HG03280 (cell line): ENCODE measurements at regions not wholly inside any gene's neighbourhood (a gene's known extent, or its start where the extent isn't known, plus 50 kb on each side); places are given as distances from the start of the nearest gene placed in this dataset.

Experiments
- ATAC-seq: cut with Tn5 transposase; IDR thresholded peaks from one replicate; pipeline ENCODE4 v1.9.1; 2021; ENCODE audit warnings: mild to moderate bottlenecking, moderate library complexity; ENCODE audit not compliant: unreplicated experiment

GRCh38 chr1:103256490-103256889 lies 148.2 kb upstream of the COL11A1 start:
- no peak for ATAC-seq

- no peak for ATAC-seq
Measured at GRCh38 chr1:103254691-103255090, 146.4 kb upstream of the COL11A1 start.

- ATAC-seq: no peak
Measured at GRCh38 chr1:103250441-103250861, 142.1 kb upstream of the COL11A1 start.

GRCh38 chr1:103248417-103249102 lies 140.2 kb upstream of the COL11A1 start:
- ATAC-seq: no peak

GRCh38 chr1:103247517-103247916 lies 139.2 kb upstream of the COL11A1 start:
- no peak for ATAC-seq

- no peak for ATAC-seq
Measured at GRCh38 chr1:103243481-103243880, 135.2 kb upstream of the COL11A1 start.

- no peak for ATAC-seq
Measured at GRCh38 chr1:103239034-103239433, 130.7 kb upstream of the COL11A1 start.

GRCh38 chr1:103230061-103230460 lies 121.7 kb upstream of the COL11A1 start:
- no peak for ATAC-seq

GRCh38 chr1:103220631-103221041 lies 112.3 kb upstream of the COL11A1 start:
- no peak for ATAC-seq

- ATAC-seq: no peak
Measured at GRCh38 chr1:103218821-103219220, 110.5 kb upstream of the COL11A1 start.

- ATAC-seq: no peak
Measured at GRCh38 chr1:103218369-103218768, 110.0 kb upstream of the COL11A1 start.

GRCh38 chr1:103211073-103211472 lies 102.8 kb upstream of the COL11A1 start:
- no peak for ATAC-seq

- no peak for ATAC-seq
Measured at GRCh38 chr1:103208844-103209243, 100.5 kb upstream of the COL11A1 start.

GRCh38 chr1:103199001-103199400 lies 90.7 kb upstream of the COL11A1 start:
- no peak for ATAC-seq

GRCh38 chr1:103198076-103198475 lies 89.8 kb upstream of the COL11A1 start:
- no peak for ATAC-seq

GRCh38 chr1:103197216-103197615 lies 88.9 kb upstream of the COL11A1 start:
- ATAC-seq: no peak

GRCh38 chr1:103194984-103195383 lies 86.7 kb upstream of the COL11A1 start:
- no peak for ATAC-seq

- ATAC-seq: no peak
Measured at GRCh38 chr1:103194060-103194459, 85.7 kb upstream of the COL11A1 start.

- ATAC-seq: no peak
Measured at GRCh38 chr1:103191327-103191726, 83.0 kb upstream of the COL11A1 start.

- no peak for ATAC-seq
Measured at GRCh38 chr1:103190766-103191165, 82.4 kb upstream of the COL11A1 start.

GRCh38 chr1:103187673-103188072 lies 79.4 kb upstream of the COL11A1 start:
- no peak for ATAC-seq

GRCh38 chr1:103180660-103181059 lies 72.3 kb upstream of the COL11A1 start:
- no peak for ATAC-seq

GRCh38 chr1:103177108-103177775 lies 68.9 kb upstream of the COL11A1 start:
- no peak for ATAC-seq
